Breast epithelium (tissue), 3 donors: ENCODE measurements at regions not wholly inside any gene's neighbourhood (a gene's known extent, or its start where the extent isn't known, plus 50 kb on each side); places are given as distances from the start of the nearest gene placed in this dataset.
"Not testable (repeated sequence)": the region's sequence is repeated elsewhere in the genome, so short reads cannot be mapped to it uniquely, and the experiment has no call there.

Source experiments
- CTCF ChIP-seq, 3 donors: fragments of 450-650 bp; IDR thresholded peaks; one replicate each; pipeline ENCODE4 v1.5.1; 2016 to 2017; ENCODE audit warnings: antibody characterized with exemption in 3 of 3, mild to moderate bottlenecking in 3 of 3, moderate library complexity in 3 of 3
- POLR2A ChIP-seq: fragments of 450-650 bp; IDR thresholded peaks from one replicate; pipeline ENCODE4 v1.6.1; 2016; ENCODE audit warnings: antibody characterized with exemption, mild to moderate bottlenecking, moderate library complexity

GRCh38 chr3:163698221-163698620 lies 1380.1 kb downstream of the SI start:
- TF ChIP-seq POLR2A; CTCF (IDR thresholded peaks at IDR 0.05): not testable (repeated sequence)
